ENCODE measurements at regions not wholly inside any gene's neighbourhood (a gene's known extent, or its start where the extent isn't known, plus 50 kb on each side); places are given as distances from the start of the nearest gene placed in this dataset.

DNA sequence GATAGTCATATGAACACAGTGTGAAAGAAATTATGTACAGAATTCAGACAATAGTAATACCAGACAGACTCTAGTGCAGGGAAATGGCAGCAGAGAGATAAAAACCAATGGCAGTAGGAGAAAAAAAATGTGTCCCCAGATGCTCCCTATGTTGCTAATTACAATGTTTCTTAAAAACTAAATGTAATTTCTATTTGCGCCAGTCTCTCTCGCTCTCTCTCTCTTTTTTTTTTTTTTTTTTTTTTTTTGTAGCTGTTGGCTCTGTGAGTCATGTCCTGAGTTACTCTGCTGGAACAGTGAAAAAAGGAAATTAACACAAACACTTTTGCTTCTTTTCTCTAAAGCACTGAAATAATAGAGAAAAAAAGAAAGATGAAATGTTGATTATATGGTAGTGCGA, 871.9 kb downstream of the GBE1 start:
- TF ChIP-seq CTCF (IDR thresholded peaks at IDR 0.05) (no peak), POLR2A (IDR thresholded peaks at IDR 0.05) (no peak)
